ENCODE measurements at regions not wholly inside any gene's neighbourhood (a gene's known extent, or its start where the extent isn't known, plus 50 kb on each side); places are given as distances from the start of the nearest gene placed in this dataset.
"Not testable (repeated sequence)": the region's sequence is repeated elsewhere in the genome, so short reads cannot be mapped to it uniquely, and the experiment has no call there.

- ATAC-seq, result no peak
- no peak for DNase-seq
- Mint-ChIP-seq H3K4me3 (no peak overlapping the region), H3K9me3 (ENCODE audit: low read depth) (peaks cover 3% of the 10 kb centered on the region), H3K27me3 (no peaks in the 10 kb centered on the region), H3K4me1 (no peaks in the 10 kb centered on the region), H3K27ac (no peak overlapping the region), H3K36me3 (no peaks in the 10 kb centered on the region)
- CTCF ChIA-PET, result no interaction called here
Observed at GRCh38 chr5:126139773-126140172, 283.4 kb upstream of the GRAMD2B start.

GRCh38 chr5:126143622-126144021, 279.6 kb upstream of the GRAMD2B start:
- CTCF ChIA-PET, result no interaction called here
- Mint-ChIP-seq H3K27me3 (no peaks in the 10 kb centered on the region), H3K9me3 (ENCODE audit: low read depth) (peaks cover 3% of the 10 kb centered on the region), H3K27ac (no peak overlapping the region), H3K4me3 (no peak overlapping the region), H3K4me1 (no peaks in the 10 kb centered on the region), H3K36me3 (no peaks in the 10 kb centered on the region)
- DNase-seq, result no peak
- no peak for ATAC-seq

- H3K4me3 Mint-ChIP-seq; CTCF ChIA-PET; ATAC-seq; H3K27ac Mint-ChIP-seq; H3K4me1 Mint-ChIP-seq; H3K36me3 Mint-ChIP-seq; H3K9me3 Mint-ChIP-seq (ENCODE audit: low read depth); H3K27me3 Mint-ChIP-seq; DNase-seq: not testable (repeated sequence)
Observed at GRCh38 chr5:126150319-126150718, 272.9 kb upstream of the GRAMD2B start.

- H3K4me3 Mint-ChIP-seq; H3K27me3 Mint-ChIP-seq; H3K36me3 Mint-ChIP-seq; H3K4me1 Mint-ChIP-seq; ATAC-seq; H3K27ac Mint-ChIP-seq; CTCF ChIA-PET; DNase-seq; H3K9me3 Mint-ChIP-seq (ENCODE audit: low read depth): not testable (repeated sequence)
Observed at GRCh38 chr5:126155298-126155697, 267.9 kb upstream of the GRAMD2B start.

- DNase-seq (no peak), ATAC-seq (no peak)
- CTCF ChIA-PET, result no interaction called here
- Mint-ChIP-seq H3K27ac (no peak overlapping the region), H3K4me3 (no peak overlapping the region), H3K4me1 (no peaks in the 10 kb centered on the region), H3K9me3 (ENCODE audit: low read depth) (peaks cover 3% of the 10 kb centered on the region), H3K36me3 (no peaks in the 10 kb centered on the region), H3K27me3 (no peaks in the 10 kb centered on the region)
Observed at GRCh38 chr5:126166368-126166767, 256.8 kb upstream of the GRAMD2B start.

GRCh38 chr5:126168785-126169184, 254.4 kb upstream of the GRAMD2B start:
- no peak overlapping the region for H3K27ac Mint-ChIP-seq
- CTCF ChIA-PET, result no interaction called here
- H3K9me3 Mint-ChIP-seq (ENCODE audit: low read depth), result peaks cover 6% of the 10 kb centered on the region
- H3K4me1 Mint-ChIP-seq, result no peaks in the 10 kb centered on the region
- H3K27me3 Mint-ChIP-seq, result no peaks in the 10 kb centered on the region
- H3K4me3 Mint-ChIP-seq, result no peak overlapping the region
- ATAC-seq (no peak), DNase-seq (no peak)
- no peaks in the 10 kb centered on the region for H3K36me3 Mint-ChIP-seq

GRCh38 chr5:126171916-126172315, 251.3 kb upstream of the GRAMD2B start:
- no peaks in the 10 kb centered on the region for H3K4me1 Mint-ChIP-seq
- H3K9me3 Mint-ChIP-seq (ENCODE audit: low read depth), result peaks cover 3% of the 10 kb centered on the region
- ATAC-seq, result no peak
- H3K4me3 Mint-ChIP-seq, result no peak overlapping the region
- no peaks in the 10 kb centered on the region for H3K36me3 Mint-ChIP-seq
- no peaks in the 10 kb centered on the region for H3K27me3 Mint-ChIP-seq
- CTCF ChIA-PET, result interaction anchor here (1.3 kb wide), 1 partner anchor 39 kb away, joined by 4 read pairs; no protein-coding TSS in a partner anchor
- DNase-seq, result no peak
- H3K27ac Mint-ChIP-seq, result no peak overlapping the region

- Mint-ChIP-seq H3K36me3 (no peaks in the 10 kb centered on the region), H3K27me3 (no peaks in the 10 kb centered on the region), H3K4me1 (no peaks in the 10 kb centered on the region), H3K9me3 (ENCODE audit: low read depth) (peaks cover 3% of the 10 kb centered on the region), H3K27ac (no peak overlapping the region), H3K4me3 (no peak overlapping the region)
- CTCF ChIA-PET, result no interaction called here
- DNase-seq, result no peak
- no peak for ATAC-seq
Observed at GRCh38 chr5:126172812-126173211, 250.4 kb upstream of the GRAMD2B start.

GRCh38 chr5:126178521-126178920, 244.7 kb upstream of the GRAMD2B start:
- CTCF ChIA-PET, result no interaction called here
- Mint-ChIP-seq H3K36me3 (no peaks in the 10 kb centered on the region), H3K4me3 (no peak overlapping the region), H3K27me3 (no peaks in the 10 kb centered on the region), H3K9me3 (ENCODE audit: low read depth) (peaks cover 3% of the 10 kb centered on the region), H3K4me1 (no peaks in the 10 kb centered on the region), H3K27ac (no peak overlapping the region)
- no peak for DNase-seq
- ATAC-seq, result no peak

GRCh38 chr5:126182971-126183695, 240.1 kb upstream of the GRAMD2B start:
- peaks cover 3% of the 10 kb centered on the region for H3K9me3 Mint-ChIP-seq (ENCODE audit: low read depth)
- no peaks in the 10 kb centered on the region for H3K27me3 Mint-ChIP-seq

GRCh38 chr5:126184474-126184873, 238.7 kb upstream of the GRAMD2B start:
- Mint-ChIP-seq H3K9me3 (ENCODE audit: low read depth) (peaks cover 3% of the 10 kb centered on the region), H3K27ac (no peak overlapping the region), H3K4me3 (no peak overlapping the region), H3K36me3 (no peaks in the 10 kb centered on the region), H3K27me3 (no peaks in the 10 kb centered on the region), H3K4me1 (no peaks in the 10 kb centered on the region)
- no peak for DNase-seq
- ATAC-seq, result no peak
- CTCF ChIA-PET, result no interaction called here

More at GRCh38 chr5:126182971-126183695, 240.1 kb upstream of the GRAMD2B start:
- Mint-ChIP-seq H3K36me3 (no peaks in the 10 kb centered on the region), H3K4me1 (no peaks in the 10 kb centered on the region), H3K4me3 (no peak overlapping the region), H3K27ac (no peak overlapping the region)
- ATAC-seq (no peak), DNase-seq (no peak)
- CTCF ChIA-PET, result no interaction called here

GRCh38 chr5:126186210-126186609, 237.0 kb upstream of the GRAMD2B start:
- Mint-ChIP-seq H3K27ac (no peak overlapping the region), H3K27me3 (no peaks in the 10 kb centered on the region), H3K4me1 (no peaks in the 10 kb centered on the region), H3K9me3 (ENCODE audit: low read depth) (peaks cover 3% of the 10 kb centered on the region), H3K4me3 (no peak overlapping the region), H3K36me3 (no peaks in the 10 kb centered on the region)
- CTCF ChIA-PET, result no interaction called here
- no peak for DNase-seq
- no peak for ATAC-seq

GRCh38 chr5:126188804-126189203, 234.4 kb upstream of the GRAMD2B start:
- CTCF ChIA-PET, result no interaction called here
- ATAC-seq (no peak), DNase-seq (no peak)
- H3K27ac Mint-ChIP-seq, result no peak overlapping the region
- H3K9me3 Mint-ChIP-seq (ENCODE audit: low read depth), result no peaks in the 10 kb centered on the region
- H3K4me1 Mint-ChIP-seq, result no peaks in the 10 kb centered on the region
- no peaks in the 10 kb centered on the region for H3K36me3 Mint-ChIP-seq
- no peaks in the 10 kb centered on the region for H3K27me3 Mint-ChIP-seq
- no peak overlapping the region for H3K4me3 Mint-ChIP-seq

- no peaks in the 10 kb centered on the region for H3K36me3 Mint-ChIP-seq
- CTCF ChIA-PET, result no interaction called here
Observed at GRCh38 chr5:126189231-126189630, 234.0 kb upstream of the GRAMD2B start.

GRCh38 chr5:126189862-126190261, 233.3 kb upstream of the GRAMD2B start:
- Mint-ChIP-seq H3K27me3 (no peaks in the 10 kb centered on the region), H3K27ac (no peak overlapping the region), H3K36me3 (no peaks in the 10 kb centered on the region), H3K4me1 (no peaks in the 10 kb centered on the region), H3K4me3 (no peak overlapping the region), H3K9me3 (ENCODE audit: low read depth) (no peaks in the 10 kb centered on the region)
- DNase-seq (no peak), ATAC-seq (no peak)
- CTCF ChIA-PET, result no interaction called here

More at GRCh38 chr5:126189231-126189630, 234.0 kb upstream of the GRAMD2B start:
- no peaks in the 10 kb centered on the region for H3K27me3 Mint-ChIP-seq
- no peaks in the 10 kb centered on the region for H3K4me1 Mint-ChIP-seq
- ATAC-seq (no peak), DNase-seq (no peak)
- no peaks in the 10 kb centered on the region for H3K9me3 Mint-ChIP-seq (ENCODE audit: low read depth)
- H3K4me3 Mint-ChIP-seq, result no peak overlapping the region
- H3K27ac Mint-ChIP-seq, result no peak overlapping the region

Data from activated CD8-positive, alpha-beta memory T cell treated with anti-CD3 and anti-CD28 coated beads, Interleukin-2, amount 10 ng/mL, durations not matched to agents 7 days and 5 days (primary cell).